ENCODE measurements at regions not wholly inside any gene's neighbourhood (a gene's known extent, or its start where the extent isn't known, plus 50 kb on each side); places are given as distances from the start of the nearest gene placed in this dataset.

GRCh38 chr13:53856573-53857195 is 828.1 kb downstream of the OLFM4 start:
- no peak overlapping the region for H3K4me3 ChIP-seq (ENCODE audit: low read depth in 1 of 5, low read length in 5 of 5)

GRCh38 chr13:53863520-53863919 is 834.9 kb downstream of the OLFM4 start:
- no peaks in the 10 kb centered on the region for H3K27me3 ChIP-seq (ENCODE audit: control insufficient read depth in 5 of 5, insufficient read depth in 4 of 5, low read length in 5 of 5)
- H3K9ac ChIP-seq (ENCODE audit: low read length in 5 of 5), result no peak overlapping the region
- H3K9me3 ChIP-seq (ENCODE audit: control insufficient read depth in 5 of 5, low read length in 5 of 5), result no peaks in the 10 kb centered on the region
- no peaks in the 10 kb centered on the region for H3K36me3 ChIP-seq (ENCODE audit: control insufficient read depth in 5 of 5, insufficient read depth in 5 of 5, low read length in 5 of 5)
- no peaks in the 10 kb centered on the region for H3K4me1 ChIP-seq (ENCODE audit: control insufficient read depth in 5 of 5, insufficient read depth in 5 of 5, low read length in 5 of 5)
- no peak overlapping the region for H3K27ac ChIP-seq (ENCODE audit: low read depth, low read length)
- no peak overlapping the region for H3K4me3 ChIP-seq (ENCODE audit: low read depth in 1 of 5, low read length in 5 of 5)

More at GRCh38 chr13:53856573-53857195, 828.1 kb downstream of the OLFM4 start:
- no peak overlapping the region for H3K27ac ChIP-seq (ENCODE audit: low read depth, low read length)
- no peaks in the 10 kb centered on the region for H3K27me3 ChIP-seq (ENCODE audit: control insufficient read depth in 5 of 5, insufficient read depth in 4 of 5, low read length in 5 of 5)
- H3K9me3 ChIP-seq (ENCODE audit: control insufficient read depth in 5 of 5, low read length in 5 of 5), result no peaks in the 10 kb centered on the region
- no peaks in the 10 kb centered on the region for H3K36me3 ChIP-seq (ENCODE audit: control insufficient read depth in 5 of 5, insufficient read depth in 5 of 5, low read length in 5 of 5)
- H3K4me1 ChIP-seq (ENCODE audit: control insufficient read depth in 5 of 5, insufficient read depth in 5 of 5, low read length in 5 of 5), result no peaks in the 10 kb centered on the region
- H3K9ac ChIP-seq (ENCODE audit: low read length in 5 of 5), result no peak overlapping the region

- Histone ChIP-seq H3K27ac (ENCODE audit: low read depth, low read length) (no peak overlapping the region), H3K27me3 (ENCODE audit: control insufficient read depth in 5 of 5, insufficient read depth in 4 of 5, low read length in 5 of 5) (no peaks in the 10 kb centered on the region), H3K4me3 (ENCODE audit: low read depth in 1 of 5, low read length in 5 of 5) (no peak overlapping the region), H3K9ac (ENCODE audit: low read length in 5 of 5) (no peak overlapping the region), H3K4me1 (ENCODE audit: control insufficient read depth in 5 of 5, insufficient read depth in 5 of 5, low read length in 5 of 5) (no peaks in the 10 kb centered on the region), H3K9me3 (ENCODE audit: control insufficient read depth in 5 of 5, low read length in 5 of 5) (no peaks in the 10 kb centered on the region), H3K36me3 (ENCODE audit: control insufficient read depth in 5 of 5, insufficient read depth in 5 of 5, low read length in 5 of 5) (no peaks in the 10 kb centered on the region)
Measured at GRCh38 chr13:53873558-53873957, 844.9 kb downstream of the OLFM4 start.

DNA sequence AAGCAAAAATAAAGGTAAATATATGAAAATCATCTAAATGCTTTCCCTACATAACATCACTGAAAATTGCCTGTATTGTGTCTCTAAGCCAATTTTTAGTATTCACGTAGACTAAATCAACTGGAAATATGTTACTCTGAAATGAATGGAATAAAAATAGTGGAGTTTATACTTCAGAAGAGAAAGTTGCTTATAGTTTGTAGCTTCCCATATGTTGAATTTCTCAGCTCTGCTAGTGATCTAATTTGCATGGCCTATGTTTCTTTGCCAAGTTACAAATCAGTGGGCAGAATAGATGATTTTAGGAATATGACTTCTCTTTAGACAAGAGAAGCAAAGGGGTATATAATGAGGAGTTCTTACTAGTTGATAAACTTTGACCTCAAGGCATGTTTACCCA is 850.2 kb downstream of the OLFM4 start:
- H3K4me1 ChIP-seq (ENCODE audit: control insufficient read depth in 5 of 5, insufficient read depth in 5 of 5, low read length in 5 of 5), result no peaks in the 10 kb centered on the region
- H3K27ac ChIP-seq (ENCODE audit: low read depth, low read length), result no peak overlapping the region
- no peaks in the 10 kb centered on the region for H3K36me3 ChIP-seq (ENCODE audit: control insufficient read depth in 5 of 5, insufficient read depth in 5 of 5, low read length in 5 of 5)
- H3K9me3 ChIP-seq (ENCODE audit: control insufficient read depth in 5 of 5, low read length in 5 of 5), result peaks cover 0 to 2% (median 0%) of the 10 kb centered on the region in 5 donors
- no peak overlapping the region for H3K9ac ChIP-seq (ENCODE audit: low read length in 5 of 5)
- no peaks in the 10 kb centered on the region for H3K27me3 ChIP-seq (ENCODE audit: control insufficient read depth in 5 of 5, insufficient read depth in 4 of 5, low read length in 5 of 5)
- H3K4me3 ChIP-seq (ENCODE audit: low read depth in 1 of 5, low read length in 5 of 5), result no peak overlapping the region

- no peak overlapping the region for H3K9ac ChIP-seq (ENCODE audit: low read length in 5 of 5)
- H3K9me3 ChIP-seq (ENCODE audit: control insufficient read depth in 5 of 5, low read length in 5 of 5), result peaks cover 0 to 2% (median 0%) of the 10 kb centered on the region in 5 donors
- no peak overlapping the region for H3K4me3 ChIP-seq (ENCODE audit: low read depth in 1 of 5, low read length in 5 of 5)
- H3K4me1 ChIP-seq (ENCODE audit: control insufficient read depth in 5 of 5, insufficient read depth in 5 of 5, low read length in 5 of 5), result no peaks in the 10 kb centered on the region
- H3K27me3 ChIP-seq (ENCODE audit: control insufficient read depth in 5 of 5, insufficient read depth in 4 of 5, low read length in 5 of 5), result no peaks in the 10 kb centered on the region
- H3K36me3 ChIP-seq (ENCODE audit: control insufficient read depth in 5 of 5, insufficient read depth in 5 of 5, low read length in 5 of 5), result no peaks in the 10 kb centered on the region
- no peak overlapping the region for H3K27ac ChIP-seq (ENCODE audit: low read depth, low read length)
Measured at GRCh38 chr13:53885997-53886396, 857.4 kb downstream of the OLFM4 start.

DNA sequence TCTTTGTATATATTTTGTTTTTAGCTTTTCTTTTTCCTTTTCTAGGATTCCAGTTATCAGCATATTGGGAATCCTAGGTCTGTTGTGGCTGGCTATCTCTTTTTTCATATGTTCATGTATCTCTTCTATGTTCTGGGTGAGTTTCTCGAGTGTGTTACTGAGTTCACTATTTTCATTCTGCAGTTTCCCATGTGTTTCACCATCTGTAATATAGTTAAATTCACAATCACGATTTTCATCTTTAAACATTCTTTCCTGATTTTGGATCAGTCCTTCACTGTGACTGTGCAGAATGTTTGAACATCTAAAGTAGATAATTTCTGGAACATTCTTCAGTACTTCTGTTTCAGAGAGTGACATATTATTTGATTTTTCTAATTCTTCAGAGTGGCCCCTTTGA is 862.1 kb downstream of the OLFM4 start:
- H3K27me3 ChIP-seq (ENCODE audit: control insufficient read depth in 5 of 5, insufficient read depth in 4 of 5, low read length in 5 of 5), result no peaks in the 10 kb centered on the region
- no peak overlapping the region for H3K4me3 ChIP-seq (ENCODE audit: low read depth in 1 of 5, low read length in 5 of 5)
- H3K4me1 ChIP-seq (ENCODE audit: control insufficient read depth in 5 of 5, insufficient read depth in 5 of 5, low read length in 5 of 5), result no peaks in the 10 kb centered on the region
- H3K27ac ChIP-seq (ENCODE audit: low read depth, low read length), result no peak overlapping the region
- H3K9ac ChIP-seq (ENCODE audit: low read length in 5 of 5), result no peak overlapping the region
- no peaks in the 10 kb centered on the region for H3K9me3 ChIP-seq (ENCODE audit: control insufficient read depth in 5 of 5, low read length in 5 of 5)
- H3K36me3 ChIP-seq (ENCODE audit: control insufficient read depth in 5 of 5, insufficient read depth in 5 of 5, low read length in 5 of 5), result no peaks in the 10 kb centered on the region

GRCh38 chr13:53901593-53901992 is 873.0 kb downstream of the OLFM4 start:
- H3K9me3 ChIP-seq (ENCODE audit: control insufficient read depth in 5 of 5, low read length in 5 of 5), result peaks cover 0 to 4% (median 0%) of the 10 kb centered on the region in 5 donors
- peaks cover 0 to 4% (median 0%) of the 10 kb centered on the region in 5 donors for H3K4me1 ChIP-seq (ENCODE audit: control insufficient read depth in 5 of 5, insufficient read depth in 5 of 5, low read length in 5 of 5)
- H3K4me3 ChIP-seq (ENCODE audit: low read depth in 1 of 5, low read length in 5 of 5), result no peak overlapping the region
- no peak overlapping the region for H3K27ac ChIP-seq (ENCODE audit: low read depth, low read length)
- H3K27me3 ChIP-seq (ENCODE audit: control insufficient read depth in 5 of 5, insufficient read depth in 4 of 5, low read length in 5 of 5), result no peaks in the 10 kb centered on the region
- no peaks in the 10 kb centered on the region for H3K36me3 ChIP-seq (ENCODE audit: control insufficient read depth in 5 of 5, insufficient read depth in 5 of 5, low read length in 5 of 5)
- H3K9ac ChIP-seq (ENCODE audit: low read length in 5 of 5), result no peak overlapping the region

DNA sequence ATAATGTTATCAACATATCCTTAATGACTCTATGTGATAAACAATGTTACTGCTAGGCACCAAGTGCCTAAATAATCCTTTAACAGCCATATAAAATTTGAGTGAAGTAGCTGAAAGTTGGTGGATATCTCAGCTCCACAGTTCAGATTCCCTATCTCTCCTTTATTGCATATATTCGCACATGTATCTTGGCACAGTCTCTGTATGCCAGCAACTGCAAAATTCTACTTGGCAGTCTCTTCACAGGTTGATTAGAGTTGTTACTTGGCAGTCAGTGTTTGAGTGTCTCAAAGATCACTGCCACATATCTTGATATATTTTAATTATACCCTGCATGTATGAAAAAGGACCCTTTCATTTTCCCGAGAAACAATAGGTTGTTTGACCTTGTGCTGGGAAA is 879.3 kb downstream of the OLFM4 start:
- Histone ChIP-seq H3K4me1 (ENCODE audit: control insufficient read depth in 5 of 5, insufficient read depth in 5 of 5, low read length in 5 of 5) (no peaks in the 10 kb centered on the region), H3K27me3 (ENCODE audit: control insufficient read depth in 5 of 5, insufficient read depth in 4 of 5, low read length in 5 of 5) (no peaks in the 10 kb centered on the region), H3K27ac (ENCODE audit: low read depth, low read length) (no peak overlapping the region), H3K9me3 (ENCODE audit: control insufficient read depth in 5 of 5, low read length in 5 of 5) (no peaks in the 10 kb centered on the region), H3K36me3 (ENCODE audit: control insufficient read depth in 5 of 5, insufficient read depth in 5 of 5, low read length in 5 of 5) (no peaks in the 10 kb centered on the region), H3K9ac (ENCODE audit: low read length in 5 of 5) (no peak overlapping the region), H3K4me3 (ENCODE audit: low read depth in 1 of 5, low read length in 5 of 5) (no peak overlapping the region)

DNA sequence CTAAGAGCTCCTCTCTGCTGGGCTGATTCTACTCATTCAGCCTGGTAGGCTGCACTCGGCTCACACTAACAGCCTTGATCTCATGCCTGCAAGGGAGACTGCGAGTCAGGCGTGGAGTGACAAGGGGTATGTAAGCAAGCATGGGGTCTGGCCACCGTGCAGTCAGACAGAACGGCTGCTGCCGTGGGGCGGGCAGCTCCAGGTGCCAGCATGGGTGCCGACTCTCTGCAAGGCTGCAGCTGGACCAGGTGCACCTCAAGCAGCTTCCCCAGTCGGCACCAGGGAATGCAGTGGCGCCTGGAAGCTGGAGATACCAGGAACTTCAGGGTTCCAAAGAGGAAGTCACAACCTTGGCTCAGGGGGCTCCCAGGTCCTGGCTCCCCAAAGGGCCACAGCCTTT is 892.3 kb downstream of the OLFM4 start:
- Histone ChIP-seq H3K27me3 (ENCODE audit: control insufficient read depth in 5 of 5, insufficient read depth in 4 of 5, low read length in 5 of 5) (no peaks in the 10 kb centered on the region), H3K4me3 (ENCODE audit: low read depth in 1 of 5, low read length in 5 of 5) (no peak overlapping the region), H3K4me1 (ENCODE audit: control insufficient read depth in 5 of 5, insufficient read depth in 5 of 5, low read length in 5 of 5) (no peaks in the 10 kb centered on the region), H3K36me3 (ENCODE audit: control insufficient read depth in 5 of 5, insufficient read depth in 5 of 5, low read length in 5 of 5) (no peaks in the 10 kb centered on the region), H3K27ac (ENCODE audit: low read depth, low read length) (no peak overlapping the region), H3K9me3 (ENCODE audit: control insufficient read depth in 5 of 5, low read length in 5 of 5) (peaks cover 0 to 3% (median 0%) of the 10 kb centered on the region in 5 donors), H3K9ac (ENCODE audit: low read length in 5 of 5) (no peak overlapping the region)

DNA sequence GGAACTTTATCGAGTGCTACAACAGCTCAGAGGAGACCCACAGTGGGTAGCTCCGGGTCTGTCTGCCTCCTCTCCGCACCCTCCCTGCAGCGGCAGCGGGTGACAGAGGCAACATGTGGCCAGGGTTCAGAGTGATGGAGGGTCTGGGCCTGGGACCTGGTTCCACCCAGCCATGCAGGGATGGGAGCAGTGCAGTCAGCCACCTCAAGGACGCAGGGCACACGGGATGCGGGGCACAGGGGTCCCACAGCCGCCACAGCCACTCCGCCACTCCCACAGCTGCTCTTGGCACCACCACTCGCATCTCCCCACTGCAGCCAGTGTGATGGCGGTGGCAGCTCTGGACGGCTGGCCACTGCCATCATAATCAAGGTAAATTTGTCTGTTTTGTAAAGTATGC is 892.9 kb downstream of the OLFM4 start:
- peaks cover 0 to 3% (median 0%) of the 10 kb centered on the region in 5 donors for H3K9me3 ChIP-seq (ENCODE audit: control insufficient read depth in 5 of 5, low read length in 5 of 5)
- H3K36me3 ChIP-seq (ENCODE audit: control insufficient read depth in 5 of 5, insufficient read depth in 5 of 5, low read length in 5 of 5), result no peaks in the 10 kb centered on the region
- no peaks in the 10 kb centered on the region for H3K27me3 ChIP-seq (ENCODE audit: control insufficient read depth in 5 of 5, insufficient read depth in 4 of 5, low read length in 5 of 5)
- H3K4me3 ChIP-seq (ENCODE audit: low read depth in 1 of 5, low read length in 5 of 5), result no peak overlapping the region
- no peak overlapping the region for H3K27ac ChIP-seq (ENCODE audit: low read depth, low read length)
- no peaks in the 10 kb centered on the region for H3K4me1 ChIP-seq (ENCODE audit: control insufficient read depth in 5 of 5, insufficient read depth in 5 of 5, low read length in 5 of 5)
- no peak overlapping the region for H3K9ac ChIP-seq (ENCODE audit: low read length in 5 of 5)
